Left renal cortex interstitium (tissue), 4 donors: ENCODE measurements at regions not wholly inside any gene's neighbourhood (a gene's known extent, or its start where the extent isn't known, plus 50 kb on each side); places are given as distances from the start of the nearest gene placed in this dataset.

Source experiments
- DNase-seq, 4 donors: peaks; one replicate each; pipeline ENCODE4 v3.0.0-alpha.2; 2013; ENCODE audit warnings: low read depth in 4 of 4, low spot score in 2 of 4, missing footprints in 1 of 4

GRCh38 chr7:22565315-22565811 is 65.4 kb upstream of the STEAP1B start:
- DNase-seq, result no peak

GRCh38 chr7:22564511-22565045 is 64.6 kb upstream of the STEAP1B start:
- DNase-seq, result no peak

- no peak for DNase-seq
These were observed 63.7 kb upstream of the STEAP1B start for GRCh38 chr7:22563621-22564241.

GRCh38 chr7:22563032-22563501 is 63.1 kb upstream of the STEAP1B start:
- DNase-seq, result no peak

DNA sequence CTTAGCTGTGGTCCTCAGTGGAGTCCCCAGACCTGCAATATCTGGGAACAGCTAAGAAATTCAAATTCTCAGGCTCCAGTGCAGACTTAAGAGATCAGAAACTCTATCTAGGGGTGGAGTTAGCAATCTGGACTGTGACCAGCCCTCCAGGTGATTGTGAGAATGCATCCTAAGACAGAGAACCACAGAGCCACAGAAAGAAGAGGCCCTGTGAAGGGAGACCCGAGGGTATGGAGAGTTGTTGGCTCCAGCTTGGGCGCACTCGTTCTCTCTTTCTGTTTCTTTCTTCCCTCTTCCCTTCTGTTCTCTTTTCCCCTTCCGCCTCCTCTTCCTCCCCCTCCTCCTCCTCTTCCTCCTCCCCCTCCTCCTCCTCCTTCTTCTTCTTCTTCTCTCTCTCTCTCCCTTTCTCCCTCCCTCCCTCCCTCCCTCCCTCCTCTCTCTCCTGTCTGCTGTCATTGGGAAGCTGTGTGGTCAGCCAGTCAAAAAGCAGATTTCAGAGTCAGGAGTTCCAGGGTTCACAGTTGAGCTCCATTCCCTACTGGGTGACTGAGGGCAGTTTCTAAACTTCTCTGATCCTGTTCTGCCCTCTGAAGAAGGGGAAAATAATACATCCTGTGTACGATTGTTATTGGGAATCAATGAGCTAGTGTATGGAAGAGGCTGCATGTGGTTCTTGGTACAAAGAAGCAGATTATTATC is 62.1 kb upstream of the STEAP1B start:
- no peak for DNase-seq

DNA sequence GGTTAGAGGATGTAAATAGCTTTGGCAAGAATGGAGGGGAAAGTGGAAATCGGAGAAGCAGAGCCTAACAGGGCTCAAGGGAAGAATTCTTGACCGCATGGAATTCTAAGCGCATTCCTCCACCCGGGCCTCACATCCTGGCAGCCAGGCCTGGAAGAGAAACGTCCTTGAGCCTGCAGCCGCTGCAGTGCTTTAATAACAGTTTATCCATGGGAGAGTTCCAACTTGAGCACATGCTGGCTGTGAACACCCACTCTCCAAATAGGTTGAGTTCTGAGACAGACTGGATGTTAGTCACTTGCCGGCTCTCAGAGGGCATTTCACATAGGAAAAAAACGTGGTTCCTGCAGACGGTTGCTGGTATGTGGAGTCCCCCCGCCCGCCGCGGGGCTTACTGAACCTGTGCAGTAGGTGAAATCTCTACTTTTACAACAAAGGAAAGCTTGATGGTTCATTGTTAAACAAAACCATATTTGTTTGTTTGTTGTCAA is 61.4 kb upstream of the STEAP1B start:
- DNase-seq, result no peak

GRCh38 chr7:22559829-22560489 is 60.0 kb upstream of the STEAP1B start:
- no peak for DNase-seq

GRCh38 chr7:22557167-22557566 is 57.2 kb upstream of the STEAP1B start:
- DNase-seq, result no peak

DNA sequence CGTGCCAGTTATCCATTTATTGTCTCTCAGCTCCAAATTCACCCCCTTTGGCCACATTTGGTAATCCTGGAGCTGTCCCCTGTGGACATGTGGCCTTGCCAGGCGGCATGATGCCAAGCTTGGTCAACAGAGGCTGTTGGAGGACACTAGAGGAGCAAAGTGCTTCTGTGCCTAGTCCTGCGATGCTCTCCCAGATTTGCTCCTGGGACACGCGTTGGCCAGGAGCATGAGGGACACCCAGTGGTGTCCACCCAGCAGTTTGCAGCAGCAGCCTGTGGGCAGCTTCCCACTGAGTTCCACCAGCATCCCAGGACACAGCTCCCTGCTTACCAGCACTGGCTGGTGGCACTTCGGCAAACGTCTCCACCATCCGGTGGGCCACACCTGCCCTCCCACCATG is 55.5 kb upstream of the STEAP1B start:
- no peak for DNase-seq

DNA sequence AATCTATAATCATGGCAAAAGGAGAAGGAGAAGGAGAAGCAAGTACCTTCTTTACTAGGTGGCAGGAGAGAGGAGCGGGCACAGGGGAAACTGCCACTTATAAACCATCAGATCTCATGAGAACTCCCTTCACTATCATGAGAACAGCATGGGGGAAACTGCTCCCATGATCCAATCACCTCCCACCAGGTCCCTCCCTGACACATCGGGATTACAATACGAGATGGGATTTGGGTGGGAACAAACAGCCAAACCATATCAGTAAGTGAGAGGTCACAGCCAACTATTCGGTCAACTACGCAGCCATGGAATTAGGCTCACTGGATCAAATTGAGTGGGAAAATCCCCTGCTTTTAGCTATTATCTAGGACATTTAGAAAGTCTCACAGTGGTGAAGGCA is 54.2 kb upstream of the STEAP1B start:
- DNase-seq, result no peak

DNA sequence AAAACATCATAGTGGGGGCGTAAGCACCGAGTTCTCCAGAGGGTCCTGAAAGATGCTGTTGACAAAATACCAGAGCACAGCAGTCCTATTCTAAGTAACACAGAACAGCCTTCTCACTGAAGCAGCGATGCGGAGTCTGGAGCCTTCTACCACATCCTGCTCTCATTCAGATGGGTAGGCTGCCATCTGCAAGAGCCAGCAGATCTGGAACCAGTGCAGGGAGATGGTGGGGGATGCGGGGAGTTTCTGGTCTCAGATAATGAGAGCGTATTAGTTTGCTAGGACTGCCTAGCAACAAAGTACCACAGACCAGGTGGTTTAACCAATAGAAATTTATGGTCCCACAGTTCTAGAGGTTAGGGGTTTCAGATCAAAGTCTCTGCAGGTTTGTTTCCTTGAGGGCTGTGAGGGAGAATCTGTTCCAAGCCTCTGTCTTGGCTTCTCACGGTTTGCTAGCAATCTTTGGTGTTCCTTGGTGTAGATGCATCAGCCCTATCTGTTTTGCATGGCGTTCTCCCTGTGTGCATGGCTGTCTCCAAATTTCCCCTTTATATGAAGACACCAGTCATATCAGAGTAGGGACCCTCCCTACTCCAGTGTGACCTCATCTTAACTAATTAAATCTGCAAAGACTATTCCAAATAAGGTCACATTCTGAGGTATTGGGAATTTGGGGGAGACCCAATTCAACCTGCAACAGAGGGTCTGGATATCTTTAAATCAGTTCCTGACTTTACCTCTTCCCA is 52.0 kb upstream of the STEAP1B start:
- no peak for DNase-seq

GRCh38 chr7:22550514-22551030 is 50.6 kb upstream of the STEAP1B start:
- DNase-seq, result no peak

- no peak for DNase-seq
These were observed 49.9 kb upstream of the STEAP1B start for GRCh38 chr7:22549667-22550513.
